GM12872 (cell line): ENCODE measurements at regions not wholly inside any gene's neighbourhood (a gene's known extent, or its start where the extent isn't known, plus 50 kb on each side); places are given as distances from the start of the nearest gene placed in this dataset.

ENCODE experiments used
- CTCF ChIP-seq: IDR thresholded peaks from 3 replicates; pipeline ENCODE4 v1.5.1; 2011; ENCODE audit warnings: low read depth, mild to moderate bottlenecking, low read length, moderate library complexity; ENCODE audit not compliant: insufficient read depth

GRCh38 chr10:88094795-88095194 is 231.4 kb downstream of the PTEN start:
- TF ChIP-seq CTCF: no peak

GRCh38 chr10:88095223-88095721 is 231.8 kb downstream of the PTEN start:
- no peak for TF ChIP-seq CTCF

GRCh38 chr10:88095778-88096431 is 232.5 kb downstream of the PTEN start:
- TF ChIP-seq CTCF: no peak

- no peak for TF ChIP-seq CTCF
These were observed 233.7 kb downstream of the PTEN start for GRCh38 chr10:88097092-88097516.

GRCh38 chr10:88097536-88097935 is 234.1 kb downstream of the PTEN start:
- TF ChIP-seq CTCF: no peak

- TF ChIP-seq CTCF: no peak
These were observed 236.9 kb downstream of the PTEN start for GRCh38 chr10:88100281-88100680.

- no peak for TF ChIP-seq CTCF
These were observed 238.2 kb downstream of the PTEN start for GRCh38 chr10:88101666-88102065.

- no peak for TF ChIP-seq CTCF
These were observed 240.2 kb downstream of the PTEN start for GRCh38 chr10:88103576-88103975.
